LNCaP clone FGC (cell line): ENCODE measurements at regions not wholly inside any gene's neighbourhood (a gene's known extent, or its start where the extent isn't known, plus 50 kb on each side); places are given as distances from the start of the nearest gene placed in this dataset.
A peak's percentile ranks its signal among the peaks of the same experiment; 100 is the strongest.

Source experiments
- DNase-seq: peaks from one replicate; pipeline ENCODE4 v3.0.0-alpha.2; 2011; ENCODE audit warnings: low read depth
- H3K4me3 ChIP-seq: 2 replicates; pipeline ENCODE4 v1.5.1; 2011; ENCODE audit warnings: mild to moderate bottlenecking, low read depth, low read length, control low read depth
- CTCF ChIP-seq: IDR thresholded peaks from 2 replicates; pipeline ENCODE4 v1.5.1; 2012; ENCODE audit warnings: mild to moderate bottlenecking; ENCODE audit not compliant: control insufficient read depth, insufficient read depth; ENCODE audit errors: extremely low read depth

- no peak for DNase-seq
- no peak overlapping the region for H3K4me3 ChIP-seq
- TF ChIP-seq CTCF: no peak
These were observed 69.9 kb upstream of the BACE2 start for GRCh38 chr21:41098076-41098475.

GRCh38 chr21:41098481-41099042, 69.4 kb upstream of the BACE2 start:
- no peak for DNase-seq
- no peak overlapping the region for H3K4me3 ChIP-seq
- TF ChIP-seq CTCF: no peak

GRCh38 chr21:41100826-41101550, 67.0 kb upstream of the BACE2 start:
- TF ChIP-seq CTCF: no peak
- no peak overlapping the region for H3K4me3 ChIP-seq
- DNase-seq: peak; percentile 3

- H3K4me3 ChIP-seq: no peak overlapping the region
- TF ChIP-seq CTCF: no peak
- no peak for DNase-seq
These were observed 65.7 kb upstream of the BACE2 start for GRCh38 chr21:41102281-41102680.

GRCh38 chr21:41107602-41108001, 60.4 kb upstream of the BACE2 start:
- no peak overlapping the region for H3K4me3 ChIP-seq
- no peak for DNase-seq
- TF ChIP-seq CTCF: no peak

GRCh38 chr21:41108668-41109585, 59.0 kb upstream of the BACE2 start:
- no peak for DNase-seq
- TF ChIP-seq CTCF: no peak

More at GRCh38 chr21:41108668-41109585, 59.0 kb upstream of the BACE2 start:
- H3K4me3 ChIP-seq: no peak overlapping the region
